GM23248 (cell line): ENCODE measurements at regions not wholly inside any gene's neighbourhood (a gene's known extent, or its start where the extent isn't known, plus 50 kb on each side); places are given as distances from the start of the nearest gene placed in this dataset.

ENCODE experiments used
- DNase-seq: peaks from one replicate; pipeline ENCODE4 v3.0.0-alpha.2; 2015
- H2AFZ ChIP-seq: fragments of 200-600 bp; sonication (generic); 2 replicates; pipeline ENCODE4 v1.6.1; 2016; ENCODE audit warnings: antibody characterized with exemption
- H3F3A ChIP-seq: fragments of 200-600 bp; sonication (generic); 2 replicates; pipeline ENCODE4 v1.6.1; 2016; ENCODE audit warnings: mild to moderate bottlenecking, antibody characterized with exemption, mixed run types; ENCODE audit not compliant: insufficient read depth
- H3K27ac ChIP-seq: fragments of 200-600 bp; sonication (generic); 2 replicates; pipeline ENCODE4 v1.5.1; 2016; ENCODE audit warnings: mild to moderate bottlenecking
- H3K27me3 ChIP-seq: fragments of 200-600 bp; sonication (generic); replicated peaks from 2 replicates; pipeline ENCODE4 v1.6.1; 2016; ENCODE audit warnings: mild to moderate bottlenecking; ENCODE audit not compliant: insufficient read depth
- H3K36me3 ChIP-seq: fragments of 200-600 bp; sonication (generic); 2 replicates; pipeline ENCODE4 v1.6.1; 2016; ENCODE audit warnings: low read depth, mild to moderate bottlenecking
- H3K4me1 ChIP-seq: fragments of 200-600 bp; sonication (generic); 2 replicates; pipeline ENCODE4 v1.6.1; 2016; ENCODE audit warnings: mild to moderate bottlenecking; ENCODE audit not compliant: insufficient read depth
- H3K4me2 ChIP-seq: fragments of 200-600 bp; sonication (generic); one replicate; pipeline ENCODE4 v1.6.1; 2016; ENCODE audit warnings: mild to moderate bottlenecking; ENCODE audit not compliant: unreplicated experiment
- H3K4me3 ChIP-seq: fragments of 200-600 bp; sonication (generic); 2 replicates; pipeline ENCODE4 v1.5.1; 2016; ENCODE audit warnings: mild to moderate bottlenecking
- H3K79me2 ChIP-seq: fragments of 200-600 bp; sonication (generic); 2 replicates; pipeline ENCODE4 v1.6.1; 2016; ENCODE audit warnings: mild to moderate bottlenecking; ENCODE audit not compliant: insufficient read depth
- H3K9ac ChIP-seq: fragments of 200-600 bp; sonication (generic); 2 replicates; pipeline ENCODE4 v1.6.1; 2016; ENCODE audit warnings: mild to moderate bottlenecking
- H3K9me2 ChIP-seq: fragments of 200-600 bp; sonication (generic); 2 replicates; pipeline ENCODE4 v1.6.1; 2016; ENCODE audit warnings: mixed run types, mild to moderate bottlenecking, moderate library complexity; ENCODE audit not compliant: insufficient read depth
- H3K9me3 ChIP-seq: fragments of 200-600 bp; sonication (generic); one replicate; pipeline ENCODE4 v1.6.1; 2017; ENCODE audit warnings: low read depth
- H4K20me1 ChIP-seq: fragments of 200-600 bp; sonication (generic); 2 replicates; pipeline ENCODE4 v1.6.0; 2016; ENCODE audit not compliant: insufficient read depth
- EZH2 ChIP-seq: fragments of 200-600 bp; sonication (generic); IDR thresholded peaks from 2 replicates; pipeline ENCODE4 v1.6.1; 2018; ENCODE audit warnings: antibody characterized with exemption, mild to moderate bottlenecking; ENCODE audit not compliant: insufficient read depth, poor library complexity, severe bottlenecking
- EZH2phosphoT487 ChIP-seq: fragments of 200-600 bp; sonication (generic); IDR thresholded peaks from 2 replicates; pipeline ENCODE4 v1.6.1; 2018; ENCODE audit warnings: antibody characterized with exemption, moderate library complexity, mild to moderate bottlenecking, low read depth; ENCODE audit not compliant: insufficient read depth
- WGBS, 2 experiments: methylation state at CpG; one replicate each; pipeline ENCODE4 v1.1.6; 2015 to 2017; ENCODE audit warnings: low lambda C conversion rate in 2 of 2, low coverage in 1 of 2; ENCODE audit errors: missing lambda C conversion rate in 2 of 2; 5-methylcytosine and 5-hydroxymethylcytosine counted together
- in situ Hi-C: fragments of 300-500 bp; cut with MboI; formaldehyde crosslinking; loops from 2 replicates; pipeline ENCODE4 v1.15.0; 2020

GRCh38 chr14:65821224-65821753 is 408.8 kb downstream of the FUT8 start:
- Histone ChIP-seq H3K9me2 (no peaks in the 10 kb centered on the region), H3K4me3 (no peak overlapping the region), H3F3A (no peaks in the 10 kb centered on the region), H3K36me3 (no peaks in the 10 kb centered on the region), H3K4me1 (no peaks in the 10 kb centered on the region), H2AFZ (no peak overlapping the region), H3K4me2 (no peak overlapping the region), H4K20me1 (no peaks in the 10 kb centered on the region), H3K9ac (no peak overlapping the region), H3K9me3 (no peaks in the 10 kb centered on the region), H3K79me2 (no peaks in the 10 kb centered on the region), H3K27me3 (peaks cover 15% of the 10 kb centered on the region), H3K27ac (no peak overlapping the region)
- in situ Hi-C loops: loop anchor here (10.0 kb wide), 2 partner anchors 396 to 656 kb away; no protein-coding TSS in a partner anchor
- DNase-seq: no peak
- no peak for TF ChIP-seq EZH2phosphoT487
- no peak for TF ChIP-seq EZH2
- WGBS, 2 experiments: 78 to 83% methylated on average over 10 of the region's 10 CpGs

- peak; percentile 71 for DNase-seq
- no peaks in the 10 kb centered on the region for H3K4me1 ChIP-seq
- no peaks in the 10 kb centered on the region for H3F3A ChIP-seq
- no peak overlapping the region for H3K4me2 ChIP-seq
- no peaks in the 10 kb centered on the region for H4K20me1 ChIP-seq
- peaks cover 10% of the 10 kb centered on the region for H3K27me3 ChIP-seq
- H3K9me3 ChIP-seq: no peaks in the 10 kb centered on the region
- no peaks in the 10 kb centered on the region for H3K79me2 ChIP-seq
- H3K9ac ChIP-seq: no peak overlapping the region
- H3K4me3 ChIP-seq: no peak overlapping the region
- H3K27ac ChIP-seq: no peak overlapping the region
- WGBS, 2 experiments: 26 to 27% methylated on average over 4 of the region's 4 CpGs
- TF ChIP-seq EZH2 (no peak), EZH2phosphoT487 (no peak)
- in situ Hi-C loops: loop anchor here (10.0 kb wide), 2 partner anchors 400 to 660 kb away; no protein-coding TSS in a partner anchor
- no peak overlapping the region for H2AFZ ChIP-seq
- H3K9me2 ChIP-seq: no peaks in the 10 kb centered on the region
- no peaks in the 10 kb centered on the region for H3K36me3 ChIP-seq
Measured at GRCh38 chr14:65824285-65824977, 411.9 kb downstream of the FUT8 start.

- Histone ChIP-seq H3K27me3 (peaks cover 10% of the 10 kb centered on the region), H3K36me3 (no peaks in the 10 kb centered on the region), H3K9me2 (no peaks in the 10 kb centered on the region), H3K4me1 (no peaks in the 10 kb centered on the region), H3K9ac (no peak overlapping the region), H3K79me2 (no peaks in the 10 kb centered on the region), H3F3A (no peaks in the 10 kb centered on the region), H3K4me2 (no peak overlapping the region), H3K9me3 (no peaks in the 10 kb centered on the region), H3K4me3 (no peak overlapping the region), H2AFZ (no peak overlapping the region), H4K20me1 (no peaks in the 10 kb centered on the region), H3K27ac (no peak overlapping the region)
- in situ Hi-C loops: loop anchor here (10.0 kb wide), 2 partner anchors 400 to 660 kb away; no protein-coding TSS in a partner anchor
- DNase-seq: no peak
- WGBS, 2 experiments: 7 to 8% methylated on average over 2 of the region's 2 CpGs
- TF ChIP-seq EZH2phosphoT487 (no peak), EZH2 (no peak)
Measured at GRCh38 chr14:65824978-65825299, 412.4 kb downstream of the FUT8 start.

- in situ Hi-C loops: loop anchor here (10.0 kb wide), 2 partner anchors 402 to 662 kb away; no protein-coding TSS in a partner anchor
- TF ChIP-seq EZH2phosphoT487 (no peak), EZH2 (no peak)
- no peaks in the 10 kb centered on the region for H3F3A ChIP-seq
Measured at GRCh38 chr14:65826946-65827345, 414.4 kb downstream of the FUT8 start.

More at GRCh38 chr14:65826946-65827345, 414.4 kb downstream of the FUT8 start:
- Histone ChIP-seq H3K36me3 (no peaks in the 10 kb centered on the region), H3K4me1 (no peaks in the 10 kb centered on the region), H3K9me3 (no peaks in the 10 kb centered on the region), H3K4me2 (no peak overlapping the region), H3K9ac (no peak overlapping the region), H3K79me2 (no peaks in the 10 kb centered on the region), H3K27ac (no peak overlapping the region), H3K27me3 (peaks cover 14% of the 10 kb centered on the region), H2AFZ (no peak overlapping the region), H3K9me2 (no peaks in the 10 kb centered on the region), H4K20me1 (no peaks in the 10 kb centered on the region), H3K4me3 (no peak overlapping the region)
- WGBS, 2 experiments: 58 to 65% methylated on average over 5 to 6 of the region's 6 CpGs
- DNase-seq: no peak
